ENCODE measurements at regions not wholly inside any gene's neighbourhood (a gene's known extent, or its start where the extent isn't known, plus 50 kb on each side); places are given as distances from the start of the nearest gene placed in this dataset.
"Not testable (repeated sequence)": the region's sequence is repeated elsewhere in the genome, so short reads cannot be mapped to it uniquely, and the experiment has no call there.

GRCh38 chr13:71300602-71301001 lies 566.4 kb downstream of the DACH1 start:
- DNase-seq (ENCODE audit: low read depth): no peak

GRCh38 chr13:71291842-71292146 lies 575.2 kb downstream of the DACH1 start:
- no peak for DNase-seq (ENCODE audit: low read depth)

- peak; percentile 13 for DNase-seq (ENCODE audit: low read depth)
These were observed 575.8 kb downstream of the DACH1 start for GRCh38 chr13:71290963-71291841.

- not testable (repeated sequence) for DNase-seq (ENCODE audit: low read depth)
These were observed 577.0 kb downstream of the DACH1 start for GRCh38 chr13:71289980-71290379.

GRCh38 chr13:71285700-71286099 lies 581.3 kb downstream of the DACH1 start:
- DNase-seq (ENCODE audit: low read depth): no peak

- no peak for DNase-seq (ENCODE audit: low read depth)
These were observed 588.5 kb downstream of the DACH1 start for GRCh38 chr13:71278512-71278911.

GRCh38 chr13:71274923-71275608 lies 591.9 kb downstream of the DACH1 start:
- no peak for DNase-seq (ENCODE audit: low read depth)

GRCh38 chr13:71261256-71261655 lies 605.7 kb downstream of the DACH1 start:
- no peak for DNase-seq (ENCODE audit: low read depth)

GRCh38 chr13:71260246-71260645 lies 606.8 kb downstream of the DACH1 start:
- DNase-seq (ENCODE audit: low read depth): no peak

GRCh38 chr13:71255633-71256032 lies 611.4 kb downstream of the DACH1 start:
- DNase-seq (ENCODE audit: low read depth): no peak

GRCh38 chr13:71254384-71254783 lies 612.6 kb downstream of the DACH1 start:
- DNase-seq (ENCODE audit: low read depth): no peak

GRCh38 chr13:71252184-71252704 lies 614.8 kb downstream of the DACH1 start:
- DNase-seq (ENCODE audit: low read depth): no peak

- no peak for DNase-seq (ENCODE audit: low read depth)
These were observed 615.6 kb downstream of the DACH1 start for GRCh38 chr13:71251292-71251951.

- no peak for DNase-seq (ENCODE audit: low read depth)
These were observed 618.0 kb downstream of the DACH1 start for GRCh38 chr13:71249011-71249410.

- DNase-seq (ENCODE audit: low read depth): no peak
These were observed 622.8 kb downstream of the DACH1 start for GRCh38 chr13:71244161-71244560.

- DNase-seq (ENCODE audit: low read depth): no peak
These were observed 624.8 kb downstream of the DACH1 start for GRCh38 chr13:71242201-71242600.

- DNase-seq (ENCODE audit: low read depth): no peak
These were observed 626.1 kb downstream of the DACH1 start for GRCh38 chr13:71240911-71241310.

- DNase-seq (ENCODE audit: low read depth): no peak
These were observed 629.7 kb downstream of the DACH1 start for GRCh38 chr13:71237332-71237731.

GRCh38 chr13:71219698-71220415 lies 647.1 kb downstream of the DACH1 start:
- DNase-seq (ENCODE audit: low read depth): no peak

- no peak for DNase-seq (ENCODE audit: low read depth)
These were observed 648.0 kb downstream of the DACH1 start for GRCh38 chr13:71218960-71219359.

- no peak for DNase-seq (ENCODE audit: low read depth)
These were observed 649.2 kb downstream of the DACH1 start for GRCh38 chr13:71217827-71218226.

GRCh38 chr13:71214821-71215220 lies 652.2 kb downstream of the DACH1 start:
- no peak for DNase-seq (ENCODE audit: low read depth)

Data from activated T-cell treated with anti-CD3 and anti-CD28 coated beads for 24 hours (primary cell).